Lower lobe of right lung (tissue), 2 donors: ENCODE measurements at regions not wholly inside any gene's neighbourhood (a gene's known extent, or its start where the extent isn't known, plus 50 kb on each side); places are given as distances from the start of the nearest gene placed in this dataset.
"Not testable (repeated sequence)": the region's sequence is repeated elsewhere in the genome, so short reads cannot be mapped to it uniquely, and the experiment has no call there.

Experiments used
- ATAC-seq, 2 donors: fragments of 200-7000 bp; cut with Tn5 transposase; one replicate each; pipeline ENCODE4 v1.9.1; 2020 to 2022; ENCODE audit warnings: mild to moderate bottlenecking in 2 of 2, moderate library complexity in 2 of 2
- DNase-seq: peaks from one replicate; pipeline ENCODE4 v3.0.0-alpha.2; 2020
- H3K27ac ChIP-seq: fragments of 200-600 bp; one replicate; pipeline ENCODE4 v1.8.0; 2022
- H3K27me3 ChIP-seq: fragments of 200-600 bp; one replicate; pipeline ENCODE4 v1.8.0; 2022; ENCODE audit warnings: low read depth
- H3K36me3 ChIP-seq: fragments of 200-600 bp; one replicate; pipeline ENCODE4 v1.8.0; 2022; ENCODE audit warnings: mild to moderate bottlenecking
- H3K4me1 ChIP-seq: fragments of 200-600 bp; one replicate; pipeline ENCODE4 v1.8.0; 2022
- H3K4me3 ChIP-seq: fragments of 200-600 bp; one replicate; pipeline ENCODE4 v1.8.0; 2022; ENCODE audit warnings: mild to moderate bottlenecking
- H3K9me3 ChIP-seq: fragments of 200-600 bp; one replicate; pipeline ENCODE4 v1.8.0; 2022
- intact Hi-C: fragments of 100-400 bp; cut with DNase I; formaldehyde crosslinking; loops from one replicate; pipeline ENCODE4 v1.11.0; 2022
- TF ChIP-seq, protein P1 (sequence below): fragments of 200-600 bp; IDR thresholded peaks from one replicate; pipeline ENCODE4 v1.8.0; 2022; ENCODE audit warnings: antibody characterized with exemption, mild to moderate bottlenecking
- donor health status: DM: no; HTN: yes; CAD: no; lungs with severe emphysema.

DNA sequence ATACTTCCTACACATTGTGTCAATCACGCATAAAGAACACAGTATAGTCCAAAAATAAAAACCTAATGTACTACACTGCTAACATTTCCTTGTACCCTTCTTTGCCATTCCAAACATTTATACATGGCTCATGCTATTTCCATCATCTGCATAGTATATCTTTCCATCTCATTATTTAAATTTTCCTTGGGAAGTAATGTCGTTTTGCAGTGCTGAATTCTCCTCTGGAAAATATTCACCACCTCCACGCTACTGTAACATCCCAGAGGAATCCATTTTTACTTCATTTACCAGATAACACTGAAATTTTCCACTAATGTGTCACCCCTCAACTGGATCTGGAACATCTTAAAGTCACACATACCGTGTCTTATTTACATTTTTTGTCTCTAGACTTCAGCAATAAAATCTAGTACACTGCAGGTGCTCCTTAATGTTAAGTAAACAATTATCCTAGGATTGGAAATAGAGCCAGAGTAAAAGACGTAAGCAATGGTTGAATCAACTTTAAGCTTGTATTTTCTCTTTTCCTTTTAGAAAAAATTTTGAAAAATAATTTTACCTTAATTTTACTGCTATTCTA, 881.0 kb downstream of the AMY1C start:
- no peaks in the 10 kb centered on the region for H3K27me3 ChIP-seq
- H3K4me3 ChIP-seq = no peak overlapping the region
- no peaks in the 10 kb centered on the region for H3K4me1 ChIP-seq
- DNase-seq (no peak), ATAC-seq (no peak)
- TF ChIP-seq, protein P1, sequence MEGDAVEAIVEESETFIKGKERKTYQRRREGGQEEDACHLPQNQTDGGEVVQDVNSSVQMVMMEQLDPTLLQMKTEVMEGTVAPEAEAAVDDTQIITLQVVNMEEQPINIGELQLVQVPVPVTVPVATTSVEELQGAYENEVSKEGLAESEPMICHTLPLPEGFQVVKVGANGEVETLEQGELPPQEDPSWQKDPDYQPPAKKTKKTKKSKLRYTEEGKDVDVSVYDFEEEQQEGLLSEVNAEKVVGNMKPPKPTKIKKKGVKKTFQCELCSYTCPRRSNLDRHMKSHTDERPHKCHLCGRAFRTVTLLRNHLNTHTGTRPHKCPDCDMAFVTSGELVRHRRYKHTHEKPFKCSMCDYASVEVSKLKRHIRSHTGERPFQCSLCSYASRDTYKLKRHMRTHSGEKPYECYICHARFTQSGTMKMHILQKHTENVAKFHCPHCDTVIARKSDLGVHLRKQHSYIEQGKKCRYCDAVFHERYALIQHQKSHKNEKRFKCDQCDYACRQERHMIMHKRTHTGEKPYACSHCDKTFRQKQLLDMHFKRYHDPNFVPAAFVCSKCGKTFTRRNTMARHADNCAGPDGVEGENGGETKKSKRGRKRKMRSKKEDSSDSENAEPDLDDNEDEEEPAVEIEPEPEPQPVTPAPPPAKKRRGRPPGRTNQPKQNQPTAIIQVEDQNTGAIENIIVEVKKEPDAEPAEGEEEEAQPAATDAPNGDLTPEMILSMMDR = no peak
- no peaks in the 10 kb centered on the region for H3K9me3 ChIP-seq
- no peak overlapping the region for H3K27ac ChIP-seq
- intact Hi-C loops = no loop called here
- H3K36me3 ChIP-seq = no peaks in the 10 kb centered on the region

DNA sequence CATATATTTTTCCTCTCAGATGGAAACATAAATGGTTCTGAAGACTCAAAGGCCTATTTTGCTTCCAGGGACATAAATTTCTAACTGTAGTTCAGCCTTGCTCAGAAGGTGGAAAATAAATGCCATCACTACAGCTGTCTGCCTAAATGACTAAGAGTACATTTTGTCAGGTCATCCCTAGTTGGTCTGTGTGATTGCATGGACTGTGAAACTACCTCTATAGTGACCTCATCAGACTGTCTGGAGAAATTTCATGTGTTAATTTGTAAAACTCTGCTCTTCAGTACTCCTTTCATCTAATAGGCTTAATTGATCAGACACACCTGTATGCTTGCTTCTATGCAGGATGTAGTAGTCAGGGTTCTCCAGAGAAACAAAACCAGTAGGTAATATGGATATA, 886.9 kb downstream of the AMY1C start:
- ATAC-seq (no peak), DNase-seq (no peak)
- TF ChIP-seq, protein P1 = no peak
- H3K27me3 ChIP-seq = no peaks in the 10 kb centered on the region
- no peaks in the 10 kb centered on the region for H3K9me3 ChIP-seq
- intact Hi-C loops = no loop called here
- H3K4me1 ChIP-seq = no peaks in the 10 kb centered on the region
- no peaks in the 10 kb centered on the region for H3K36me3 ChIP-seq
- no peak overlapping the region for H3K4me3 ChIP-seq
- H3K27ac ChIP-seq = no peak overlapping the region

DNA sequence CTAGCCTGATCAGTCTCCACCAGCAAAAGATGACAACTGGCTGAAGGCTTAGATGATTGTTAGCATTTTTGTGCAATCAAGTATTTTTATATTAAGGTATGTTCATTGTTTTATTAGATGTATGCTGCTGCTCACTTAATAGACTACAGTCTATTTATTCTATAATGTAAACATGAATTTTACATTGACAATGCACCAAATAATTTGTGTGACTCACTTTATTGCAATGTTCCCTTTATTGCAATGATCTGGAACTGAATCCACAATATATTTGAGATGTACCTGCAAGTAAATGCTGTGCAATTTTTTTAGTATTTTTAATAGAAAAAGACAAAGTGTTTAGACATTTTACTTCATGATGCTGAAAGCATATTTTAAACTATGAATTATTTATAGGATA, 896.5 kb downstream of the AMY1C start:
- no peaks in the 10 kb centered on the region for H3K27me3 ChIP-seq

DNA sequence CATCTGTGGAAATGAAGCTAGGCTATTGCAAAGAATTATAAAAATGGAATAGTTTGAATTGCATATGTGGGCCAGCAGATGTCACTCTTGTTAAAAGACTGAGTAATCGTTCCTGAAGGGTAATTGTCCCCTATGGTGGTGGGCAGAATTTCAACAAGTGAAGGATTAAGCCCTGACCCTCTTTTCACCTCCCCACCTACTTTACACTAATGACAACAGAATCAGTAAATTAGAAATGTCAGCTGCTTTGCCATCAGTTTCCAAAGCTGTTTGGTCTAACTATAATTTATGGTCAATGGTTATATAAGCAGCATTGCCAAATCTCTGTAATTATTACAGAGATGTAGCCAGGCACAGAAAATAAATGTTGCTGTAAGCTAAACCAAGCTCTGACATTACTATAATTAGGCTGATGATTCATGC, 898.6 kb downstream of the AMY1C start:
- TF ChIP-seq, protein P1 = no peak
- intact Hi-C loops = no loop called here
- Histone ChIP-seq H3K4me3 (no peak overlapping the region), H3K27me3 (no peaks in the 10 kb centered on the region), H3K4me1 (no peaks in the 10 kb centered on the region), H3K27ac (no peak overlapping the region), H3K36me3 (no peaks in the 10 kb centered on the region), H3K9me3 (no peaks in the 10 kb centered on the region)
- DNase-seq = no peak
- ATAC-seq = no peak

More for the DNA sequence above, 896.5 kb downstream of the AMY1C start:
- Histone ChIP-seq H3K36me3 (no peaks in the 10 kb centered on the region), H3K27ac (no peak overlapping the region), H3K9me3 (no peaks in the 10 kb centered on the region), H3K4me3 (no peak overlapping the region), H3K4me1 (no peaks in the 10 kb centered on the region)
- ATAC-seq = no peak
- intact Hi-C loops = no loop called here
- TF ChIP-seq, protein P1 = no peak
- no peak for DNase-seq

- ATAC-seq, H3K36me3 ChIP-seq, H3K27ac ChIP-seq, H3K4me1 ChIP-seq, H3K9me3 ChIP-seq, H3K4me3 ChIP-seq, H3K27me3 ChIP-seq, intact Hi-C loops, DNase-seq: not testable (repeated sequence)
These were observed 914.7 kb downstream of the AMY1C start for GRCh38 chr1:104664374-104664773.

DNA sequence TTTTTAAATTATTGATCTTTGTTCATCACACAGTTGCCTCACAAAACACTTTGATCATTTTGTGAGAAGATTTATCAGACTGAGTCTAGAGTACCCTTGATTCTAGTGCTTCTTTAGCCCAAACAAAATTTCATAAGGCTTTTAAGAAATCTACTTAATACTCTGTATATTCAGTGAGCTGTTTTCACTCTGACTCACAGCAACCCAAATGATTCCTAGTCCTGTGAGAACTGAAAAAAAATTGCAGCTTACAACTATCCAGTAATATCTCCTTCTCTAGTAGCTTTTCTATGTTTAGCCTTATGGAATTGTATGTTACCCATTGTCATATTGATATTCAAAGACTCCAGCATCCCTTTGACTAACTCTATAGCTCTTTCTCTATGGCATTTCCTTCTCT, 915.6 kb downstream of the AMY1C start:
- H3K4me3 ChIP-seq = no peak overlapping the region
- no peaks in the 10 kb centered on the region for H3K36me3 ChIP-seq
- intact Hi-C loops = no loop called here
- H3K9me3 ChIP-seq = no peaks in the 10 kb centered on the region
- no peaks in the 10 kb centered on the region for H3K4me1 ChIP-seq
- no peak overlapping the region for H3K27ac ChIP-seq
- DNase-seq (no peak), ATAC-seq (no peak)
- no peaks in the 10 kb centered on the region for H3K27me3 ChIP-seq
- TF ChIP-seq, protein P1 = no peak
